Tibial nerve (tissue), 4 donors: ENCODE measurements at regions not wholly inside any gene's neighbourhood (a gene's known extent, or its start where the extent isn't known, plus 50 kb on each side); places are given as distances from the start of the nearest gene placed in this dataset.

Experiments used
- DNase-seq, 2 donors: peaks; one replicate each; pipeline ENCODE4 v3.0.0-alpha.2; 2019; ENCODE audit warnings: low spot score in 2 of 2
- H3K27ac ChIP-seq, 4 donors: fragments of 200-600 bp; sonication (generic) in 3 of 4; one replicate each; pipeline ENCODE4 v1.5.1; 2017 to 2019; ENCODE audit warnings: mild to moderate bottlenecking in 1 of 4
- H3K27me3 ChIP-seq, 2 donors: fragments of 200-600 bp; sonication (generic) in 1 of 2; one replicate each; pipeline versions ENCODE4 v1.5.1 to v1.6.0; 2017 to 2019
- H3K36me3 ChIP-seq, 3 donors: fragments of 200-600 bp; sonication (generic); one replicate each; pipeline ENCODE4 v1.5.1; 2018 to 2019
- H3K4me1 ChIP-seq, 4 donors: fragments of 200-600 bp; sonication (generic) in 3 of 4; one replicate each; pipeline ENCODE4 v1.5.1; 2017 to 2019
- H3K4me3 ChIP-seq, 4 donors: fragments of 200-600 bp; sonication (generic) in 3 of 4; one replicate each; pipeline ENCODE4 v1.5.1; 2017 to 2019; ENCODE audit warnings: mild to moderate bottlenecking in 1 of 4, moderate library complexity in 1 of 4
- H3K9me3 ChIP-seq, 4 donors: fragments of 200-600 bp; sonication (generic) in 3 of 4; one replicate each; pipeline ENCODE4 v1.5.1; 2017 to 2019
- EP300 ChIP-seq, 2 donors: sonication (generic); formaldehyde crosslinking; IDR thresholded peaks; one replicate each; pipeline ENCODE4 v1.6.1; 2017; ENCODE audit warnings: antibody characterized with exemption in 2 of 2, mild to moderate bottlenecking in 1 of 2
- POLR2A ChIP-seq, 2 donors: fragments of 450-650 bp; IDR thresholded peaks; one replicate each; pipeline ENCODE4 v1.6.1; 2017; ENCODE audit warnings: antibody characterized with exemption in 2 of 2, mild to moderate bottlenecking in 2 of 2, moderate library complexity in 2 of 2
- WGBS, 2 donors: methylation state at CpG; one replicate each; pipeline ENCODE4 v1.1.5; 2018; 5-methylcytosine and 5-hydroxymethylcytosine counted together
- TF ChIP-seq, protein P1 (sequence below), 5 experiments: fragments of 200-600 bp in 3 of 5; fragments of 450-650 bp in 2 of 5; sonication (generic) in 3 of 5; IDR thresholded peaks; one replicate each; pipeline ENCODE4 v1.5.1; 2016 to 2019; ENCODE audit warnings: antibody characterized with exemption in 5 of 5, mild to moderate bottlenecking in 3 of 5, moderate library complexity in 2 of 5

GRCh38 chr2:105597011-105597805 lies 147.5 kb upstream of the NCK2 start:
- Histone ChIP-seq H3K36me3 (no peaks in the 10 kb centered on the region), H3K4me3 (no peak overlapping the region), H3K27me3 (no peaks in the 10 kb centered on the region), H3K27ac (peak overlapping the region in 1 of 4 donors; percentile 49), H3K4me1 (peaks cover 0 to 16% (median 4%) of the 10 kb centered on the region in 4 donors), H3K9me3 (no peaks in the 10 kb centered on the region)
- no peak for DNase-seq
- TF ChIP-seq EP300 (IDR thresholded peaks at IDR 0.05) (no peak), POLR2A (IDR thresholded peaks at IDR 0.05) (no peak)
- TF ChIP-seq, protein P1, sequence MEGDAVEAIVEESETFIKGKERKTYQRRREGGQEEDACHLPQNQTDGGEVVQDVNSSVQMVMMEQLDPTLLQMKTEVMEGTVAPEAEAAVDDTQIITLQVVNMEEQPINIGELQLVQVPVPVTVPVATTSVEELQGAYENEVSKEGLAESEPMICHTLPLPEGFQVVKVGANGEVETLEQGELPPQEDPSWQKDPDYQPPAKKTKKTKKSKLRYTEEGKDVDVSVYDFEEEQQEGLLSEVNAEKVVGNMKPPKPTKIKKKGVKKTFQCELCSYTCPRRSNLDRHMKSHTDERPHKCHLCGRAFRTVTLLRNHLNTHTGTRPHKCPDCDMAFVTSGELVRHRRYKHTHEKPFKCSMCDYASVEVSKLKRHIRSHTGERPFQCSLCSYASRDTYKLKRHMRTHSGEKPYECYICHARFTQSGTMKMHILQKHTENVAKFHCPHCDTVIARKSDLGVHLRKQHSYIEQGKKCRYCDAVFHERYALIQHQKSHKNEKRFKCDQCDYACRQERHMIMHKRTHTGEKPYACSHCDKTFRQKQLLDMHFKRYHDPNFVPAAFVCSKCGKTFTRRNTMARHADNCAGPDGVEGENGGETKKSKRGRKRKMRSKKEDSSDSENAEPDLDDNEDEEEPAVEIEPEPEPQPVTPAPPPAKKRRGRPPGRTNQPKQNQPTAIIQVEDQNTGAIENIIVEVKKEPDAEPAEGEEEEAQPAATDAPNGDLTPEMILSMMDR (IDR thresholded peaks at IDR 0.05) = no peak
- WGBS, 2 donors = 89 to 90% methylated on average over 15 of the region's 15 CpGs

DNA sequence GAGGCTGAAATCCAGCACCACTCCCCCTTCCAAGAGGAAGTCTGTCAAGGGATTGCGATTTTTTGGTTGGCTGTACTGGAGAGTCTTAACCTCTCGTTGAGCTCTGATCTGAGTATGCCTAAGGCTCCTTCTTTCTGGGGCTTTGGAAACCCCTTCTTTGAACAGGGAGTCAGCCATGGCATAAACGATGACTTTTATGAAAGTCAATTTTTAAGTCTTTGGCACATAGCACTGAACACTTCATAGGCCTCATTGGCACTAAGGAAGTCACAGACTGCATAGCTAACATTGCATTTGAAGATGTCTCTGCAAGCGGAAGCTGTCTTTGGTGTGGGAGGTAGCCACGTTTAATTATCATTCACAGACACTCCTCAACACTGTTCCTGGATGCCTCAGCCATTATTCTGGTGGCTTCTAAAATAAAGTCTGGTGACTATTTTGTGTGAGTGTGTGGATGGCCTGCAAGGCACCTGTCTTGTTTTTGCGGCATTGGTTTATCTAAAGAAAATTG lies 148.2 kb upstream of the NCK2 start:
- no peaks in the 10 kb centered on the region for H3K27me3 ChIP-seq
- DNase-seq = no peak
- no peaks in the 10 kb centered on the region for H3K9me3 ChIP-seq
- WGBS, 2 donors = 89 to 96% methylated on average over 6 of the region's 6 CpGs
- TF ChIP-seq EP300 (IDR thresholded peaks at IDR 0.05) = no peak
- TF ChIP-seq, protein P1 (IDR thresholded peaks at IDR 0.05) = no peak
- no peak for TF ChIP-seq POLR2A (IDR thresholded peaks at IDR 0.05)
- H3K4me3 ChIP-seq = no peak overlapping the region
- H3K4me1 ChIP-seq = peaks cover 0 to 16% (median 4%) of the 10 kb centered on the region in 4 donors
- H3K27ac ChIP-seq = no peak overlapping the region
- no peaks in the 10 kb centered on the region for H3K36me3 ChIP-seq

- WGBS, 2 donors = 61 to 62% methylated on average over 8 of the region's 8 CpGs
Observed at GRCh38 chr2:105595536-105595935, 149.2 kb upstream of the NCK2 start.

DNA sequence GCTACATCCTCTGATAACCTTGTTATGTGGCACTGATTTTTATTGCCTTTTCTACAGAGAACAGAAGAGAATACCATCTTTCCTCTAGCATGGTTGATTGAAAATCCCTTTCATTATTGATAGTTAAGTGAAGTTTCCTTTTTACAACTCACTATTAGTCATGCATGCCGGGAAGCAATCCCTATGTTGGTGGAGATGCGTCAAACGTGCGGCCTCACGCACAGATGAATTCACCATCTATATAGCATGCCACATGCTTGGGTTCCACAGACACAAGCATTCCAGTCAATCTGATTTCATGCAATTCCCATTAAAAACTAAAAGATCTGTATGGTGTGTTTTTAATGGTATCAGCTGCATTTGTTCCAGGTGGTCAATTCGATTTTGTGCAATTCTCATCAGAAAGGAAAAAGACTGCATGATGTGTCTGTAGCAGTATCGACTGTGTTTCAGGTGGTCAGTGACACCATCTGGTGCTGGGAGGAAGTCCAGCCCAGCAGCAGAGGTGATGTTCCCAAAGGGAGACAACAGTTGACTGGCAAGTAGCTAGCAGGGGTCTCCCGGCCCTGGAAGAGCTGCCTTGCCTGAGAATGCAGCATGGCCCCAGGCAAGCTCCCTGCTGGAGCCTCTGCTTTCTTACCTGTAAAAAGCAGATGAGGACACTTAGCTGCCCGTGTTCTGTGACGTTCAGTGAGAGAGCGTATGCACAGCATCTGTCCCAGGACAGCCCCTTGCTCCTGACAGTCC lies 151.3 kb upstream of the NCK2 start:
- Histone ChIP-seq H3K27me3 (no peaks in the 10 kb centered on the region), H3K27ac (no peak overlapping the region), H3K4me1 (peaks cover 0 to 16% (median 4%) of the 10 kb centered on the region in 4 donors), H3K9me3 (peaks cover 0 to 5% (median 0%) of the 10 kb centered on the region in 4 donors), H3K4me3 (no peak overlapping the region), H3K36me3 (no peaks in the 10 kb centered on the region)
- WGBS, 2 donors = 79 to 85% methylated on average over 8 to 11 of the region's 11 CpGs
- TF ChIP-seq EP300 (IDR thresholded peaks at IDR 0.05) (no peak), POLR2A (IDR thresholded peaks at IDR 0.05) (no peak)
- TF ChIP-seq, protein P1 (IDR thresholded peaks at IDR 0.05) = no peak
- no peak for DNase-seq

More at GRCh38 chr2:105595536-105595935, 149.2 kb upstream of the NCK2 start:
- TF ChIP-seq, protein P1 (IDR thresholded peaks at IDR 0.05) = no peak
- TF ChIP-seq EP300 (IDR thresholded peaks at IDR 0.05) (no peak), POLR2A (IDR thresholded peaks at IDR 0.05) (no peak)
- H3K9me3 ChIP-seq = no peaks in the 10 kb centered on the region
- H3K27me3 ChIP-seq = no peaks in the 10 kb centered on the region
- no peak for DNase-seq
- no peak overlapping the region for H3K4me3 ChIP-seq
- peaks cover 0 to 16% (median 4%) of the 10 kb centered on the region in 4 donors for H3K4me1 ChIP-seq
- no peaks in the 10 kb centered on the region for H3K36me3 ChIP-seq
- H3K27ac ChIP-seq = no peak overlapping the region
